Activated T-helper 17 cell treated with anti-CD3 and anti-CD28 coated beads, Interleukin-2, amount 50 U/mL, for 72 hours (primary cell): ENCODE measurements at regions not wholly inside any gene's neighbourhood (a gene's known extent, or its start where the extent isn't known, plus 50 kb on each side); places are given as distances from the start of the nearest gene placed in this dataset.
"Not testable (repeated sequence)": the region's sequence is repeated elsewhere in the genome, so short reads cannot be mapped to it uniquely, and the experiment has no call there.

ENCODE experiments used
- ATAC-seq: fragments of 150-1000 bp; cut with Tn5 transposase; replicated peaks from 2 replicates; pipeline ENCODE4 v1.10.0; 2021; ENCODE audit warnings: mild to moderate bottlenecking, moderate library complexity
- H3K27ac Mint-ChIP-seq: one replicate; pipeline ENCODE4 v1.8.0; 2022; ENCODE audit warnings: mixed read lengths
- H3K27me3 Mint-ChIP-seq: one replicate; pipeline ENCODE4 v1.8.0; 2022; ENCODE audit warnings: mixed read lengths
- H3K36me3 Mint-ChIP-seq: one replicate; pipeline ENCODE4 v1.8.0; 2022; ENCODE audit warnings: low read depth, mild to moderate bottlenecking, mixed read lengths
- H3K4me1 Mint-ChIP-seq: one replicate; pipeline ENCODE4 v1.8.0; 2022; ENCODE audit warnings: mixed read lengths
- H3K4me3 Mint-ChIP-seq: one replicate; pipeline ENCODE4 v1.8.0; 2022; ENCODE audit warnings: mild to moderate bottlenecking, mixed read lengths
- H3K9me3 Mint-ChIP-seq: one replicate; pipeline ENCODE4 v1.8.0; 2022; ENCODE audit warnings: mixed read lengths

GRCh38 chr5:13581132-13581531, 363.4 kb downstream of the DNAH5 start:
- ATAC-seq = no peak
- no peak overlapping the region for H3K27ac Mint-ChIP-seq
- H3K27me3 Mint-ChIP-seq = no peaks in the 10 kb centered on the region
- H3K4me1 Mint-ChIP-seq = no peaks in the 10 kb centered on the region
- no peaks in the 10 kb centered on the region for H3K36me3 Mint-ChIP-seq
- H3K9me3 Mint-ChIP-seq = peaks cover 3% of the 10 kb centered on the region
- H3K4me3 Mint-ChIP-seq = no peak overlapping the region

DNA sequence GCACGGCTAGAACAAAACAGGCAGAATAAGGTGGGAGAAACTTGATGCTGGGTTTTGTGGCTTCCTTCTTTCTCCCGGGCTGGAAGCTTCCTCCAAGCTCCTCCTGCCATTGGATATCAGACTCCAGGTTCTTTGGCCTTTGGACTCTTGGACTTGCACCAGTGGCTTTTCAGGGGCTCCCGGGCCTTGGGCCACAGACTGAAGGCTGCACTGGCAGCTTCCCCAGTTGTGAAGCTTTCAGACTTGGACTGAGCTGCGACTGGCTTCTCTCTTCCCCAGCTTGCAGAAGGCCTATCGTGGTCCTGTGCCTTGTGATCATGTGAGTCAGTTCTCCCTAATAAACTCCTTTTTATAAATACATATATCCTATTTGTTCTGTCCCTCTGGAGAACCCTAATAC, 364.4 kb downstream of the DNAH5 start:
- H3K27ac Mint-ChIP-seq = no peak overlapping the region
- ATAC-seq = no peak
- H3K4me3 Mint-ChIP-seq = no peak overlapping the region
- no peaks in the 10 kb centered on the region for H3K4me1 Mint-ChIP-seq
- no peaks in the 10 kb centered on the region for H3K27me3 Mint-ChIP-seq
- H3K9me3 Mint-ChIP-seq = peaks cover 3% of the 10 kb centered on the region
- no peaks in the 10 kb centered on the region for H3K36me3 Mint-ChIP-seq

- H3K4me1 Mint-ChIP-seq, H3K4me3 Mint-ChIP-seq, H3K9me3 Mint-ChIP-seq: not testable (repeated sequence)
These were observed 365.4 kb downstream of the DNAH5 start for GRCh38 chr5:13579091-13579490.

DNA sequence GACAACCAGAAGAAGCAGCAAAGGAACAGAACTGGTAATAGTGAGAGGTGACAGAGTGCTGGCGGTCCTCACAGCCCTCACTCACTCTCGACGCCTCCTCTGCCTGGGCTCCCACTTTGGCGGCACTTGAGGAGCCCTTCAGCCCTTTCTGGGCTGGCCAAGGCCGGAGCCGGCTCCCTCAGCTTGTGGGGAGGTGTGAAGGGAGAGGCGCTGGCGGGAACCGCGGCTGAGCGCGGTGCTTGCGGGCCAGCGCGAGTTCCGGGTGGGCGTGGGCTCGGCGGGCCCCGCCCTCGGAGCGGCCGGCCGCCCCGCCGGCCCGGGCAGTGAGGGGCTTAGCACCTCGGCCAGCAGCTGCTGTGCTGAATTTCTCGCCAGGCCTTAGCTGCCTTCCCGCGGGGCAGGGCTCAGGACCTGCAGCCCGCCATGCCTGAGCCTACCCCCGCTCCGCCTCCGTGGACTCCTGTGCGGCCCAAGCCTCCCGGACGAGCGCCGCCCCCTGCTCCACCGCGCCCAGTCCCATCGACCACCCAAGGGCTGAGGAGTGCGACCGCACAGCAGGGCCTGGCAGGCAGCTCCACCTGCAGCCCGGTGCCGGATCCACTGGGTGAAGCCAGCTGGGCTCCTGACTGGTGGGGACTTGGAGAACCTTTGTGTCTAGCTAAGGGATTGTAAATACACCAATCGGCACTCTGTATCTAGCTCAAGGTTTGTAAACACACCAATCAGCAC, 366.0 kb downstream of the DNAH5 start:
- H3K36me3 Mint-ChIP-seq, H3K27me3 Mint-ChIP-seq, H3K4me1 Mint-ChIP-seq: not testable (repeated sequence)

More at GRCh38 chr5:13579091-13579490, 365.4 kb downstream of the DNAH5 start:
- not testable (repeated sequence) for H3K27ac Mint-ChIP-seq, H3K36me3 Mint-ChIP-seq, H3K27me3 Mint-ChIP-seq, ATAC-seq

GRCh38 chr5:13574574-13574973, 369.9 kb downstream of the DNAH5 start:
- ATAC-seq = no peak
- H3K27me3 Mint-ChIP-seq = no peaks in the 10 kb centered on the region
- H3K4me3 Mint-ChIP-seq = no peak overlapping the region
- no peak overlapping the region for H3K27ac Mint-ChIP-seq
- H3K36me3 Mint-ChIP-seq = no peaks in the 10 kb centered on the region
- peaks cover 18% of the 10 kb centered on the region for H3K9me3 Mint-ChIP-seq
- H3K4me1 Mint-ChIP-seq = no peaks in the 10 kb centered on the region

More for the DNA sequence above, 366.0 kb downstream of the DNAH5 start:
- H3K27ac Mint-ChIP-seq, H3K9me3 Mint-ChIP-seq, ATAC-seq, H3K4me3 Mint-ChIP-seq: not testable (repeated sequence)

GRCh38 chr5:13572163-13572562, 372.3 kb downstream of the DNAH5 start:
- Mint-ChIP-seq H3K36me3 (no peaks in the 10 kb centered on the region), H3K4me3 (no peak overlapping the region), H3K9me3 (peaks cover 23% of the 10 kb centered on the region), H3K4me1 (no peaks in the 10 kb centered on the region), H3K27ac (no peak overlapping the region), H3K27me3 (no peaks in the 10 kb centered on the region)
- no peak for ATAC-seq

GRCh38 chr5:13569090-13569715, 375.3 kb downstream of the DNAH5 start:
- ATAC-seq = no peak
- H3K27me3 Mint-ChIP-seq = no peaks in the 10 kb centered on the region
- peaks cover 28% of the 10 kb centered on the region for H3K9me3 Mint-ChIP-seq
- H3K4me3 Mint-ChIP-seq = no peak overlapping the region
- H3K4me1 Mint-ChIP-seq = no peaks in the 10 kb centered on the region
- H3K27ac Mint-ChIP-seq = no peak overlapping the region
- H3K36me3 Mint-ChIP-seq = no peaks in the 10 kb centered on the region

DNA sequence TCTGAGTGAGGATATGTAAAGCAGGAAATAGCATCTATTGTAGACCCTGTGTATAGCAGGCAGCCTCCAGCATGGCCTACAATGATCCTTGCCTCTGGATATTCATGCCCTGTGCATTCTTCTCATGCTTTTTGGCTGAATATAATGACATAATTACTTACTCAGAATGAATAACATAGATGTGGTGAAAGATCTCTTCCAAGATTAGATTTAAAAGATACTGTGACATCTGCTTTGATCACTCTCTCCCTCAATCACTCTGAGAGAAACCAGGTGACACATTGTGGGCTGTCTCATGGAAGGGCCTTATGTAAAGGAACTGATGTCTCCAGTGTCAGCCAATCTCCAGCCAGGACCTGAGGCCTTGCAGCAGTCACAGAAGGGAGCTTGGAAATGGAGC, 376.7 kb downstream of the DNAH5 start:
- H3K4me3 Mint-ChIP-seq = no peak overlapping the region
- no peak overlapping the region for H3K27ac Mint-ChIP-seq
- no peak for ATAC-seq
- H3K36me3 Mint-ChIP-seq = no peaks in the 10 kb centered on the region
- H3K27me3 Mint-ChIP-seq = no peaks in the 10 kb centered on the region
- peaks cover 28% of the 10 kb centered on the region for H3K9me3 Mint-ChIP-seq
- H3K4me1 Mint-ChIP-seq = no peaks in the 10 kb centered on the region

- Mint-ChIP-seq H3K27me3 (no peaks in the 10 kb centered on the region), H3K27ac (no peak overlapping the region), H3K36me3 (no peaks in the 10 kb centered on the region), H3K4me1 (no peaks in the 10 kb centered on the region), H3K9me3 (peaks cover 29% of the 10 kb centered on the region), H3K4me3 (no peak overlapping the region)
- ATAC-seq = no peak
These were observed 377.6 kb downstream of the DNAH5 start for GRCh38 chr5:13566871-13567339.

DNA sequence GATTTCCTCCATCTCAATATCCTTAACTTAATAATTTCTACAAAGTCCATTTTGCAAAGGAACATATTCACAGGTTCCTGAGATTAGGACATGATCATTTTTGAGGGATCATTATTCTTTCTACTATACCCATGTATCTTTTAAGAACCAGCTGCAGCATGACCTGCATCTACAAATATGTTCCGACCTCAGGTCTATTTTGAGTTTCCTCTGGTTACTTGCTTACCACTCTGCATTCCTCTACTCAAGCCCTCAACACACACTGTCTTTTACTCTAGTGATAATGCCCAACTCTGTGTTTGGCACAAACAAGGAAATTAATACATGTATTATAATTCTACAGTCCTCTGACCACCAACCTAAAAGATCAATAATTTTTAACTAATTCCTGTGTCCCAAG, 386.1 kb downstream of the DNAH5 start:
- H3K27me3 Mint-ChIP-seq = no peaks in the 10 kb centered on the region
- no peak overlapping the region for H3K4me3 Mint-ChIP-seq
- peaks cover 7% of the 10 kb centered on the region for H3K9me3 Mint-ChIP-seq
- no peaks in the 10 kb centered on the region for H3K36me3 Mint-ChIP-seq
- H3K27ac Mint-ChIP-seq = no peak overlapping the region
- ATAC-seq = no peak
- H3K4me1 Mint-ChIP-seq = no peaks in the 10 kb centered on the region

DNA sequence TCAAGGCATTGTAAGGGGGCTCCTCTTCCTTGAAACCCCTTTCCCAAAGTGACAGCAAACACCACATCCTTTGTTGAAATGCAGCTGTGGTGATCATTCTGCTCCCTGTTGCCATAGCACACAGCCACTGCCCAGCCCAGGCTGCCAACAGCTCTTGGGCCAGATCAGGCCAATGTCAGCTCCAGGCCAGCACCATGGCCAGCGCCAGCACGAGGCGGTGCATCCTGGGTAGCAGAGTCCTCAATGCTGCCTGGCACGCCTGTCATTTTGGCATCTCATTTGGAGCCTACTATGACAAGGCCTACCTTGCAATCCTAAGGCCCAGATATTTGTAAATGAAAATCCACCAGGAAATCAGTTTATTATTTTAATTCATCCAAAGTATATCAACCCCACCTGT, 390.6 kb downstream of the DNAH5 start:
- H3K9me3 Mint-ChIP-seq = peaks cover 7% of the 10 kb centered on the region
- no peak overlapping the region for H3K4me3 Mint-ChIP-seq
- ATAC-seq = no peak
- H3K27ac Mint-ChIP-seq = no peak overlapping the region
- H3K4me1 Mint-ChIP-seq = no peaks in the 10 kb centered on the region
- no peaks in the 10 kb centered on the region for H3K36me3 Mint-ChIP-seq
- H3K27me3 Mint-ChIP-seq = no peaks in the 10 kb centered on the region

GRCh38 chr5:13552361-13552760, 392.1 kb downstream of the DNAH5 start:
- no peaks in the 10 kb centered on the region for H3K4me1 Mint-ChIP-seq
- no peak overlapping the region for H3K4me3 Mint-ChIP-seq
- H3K27ac Mint-ChIP-seq = no peak overlapping the region
- ATAC-seq = no peak
- peaks cover 7% of the 10 kb centered on the region for H3K9me3 Mint-ChIP-seq
- H3K36me3 Mint-ChIP-seq = no peaks in the 10 kb centered on the region
- H3K27me3 Mint-ChIP-seq = no peaks in the 10 kb centered on the region

- Mint-ChIP-seq H3K9me3 (peaks cover 7% of the 10 kb centered on the region), H3K27ac (no peak overlapping the region), H3K36me3 (no peaks in the 10 kb centered on the region), H3K4me3 (no peak overlapping the region), H3K27me3 (no peaks in the 10 kb centered on the region), H3K4me1 (no peaks in the 10 kb centered on the region)
- ATAC-seq = no peak
These were observed 392.8 kb downstream of the DNAH5 start for GRCh38 chr5:13551645-13552044.

DNA sequence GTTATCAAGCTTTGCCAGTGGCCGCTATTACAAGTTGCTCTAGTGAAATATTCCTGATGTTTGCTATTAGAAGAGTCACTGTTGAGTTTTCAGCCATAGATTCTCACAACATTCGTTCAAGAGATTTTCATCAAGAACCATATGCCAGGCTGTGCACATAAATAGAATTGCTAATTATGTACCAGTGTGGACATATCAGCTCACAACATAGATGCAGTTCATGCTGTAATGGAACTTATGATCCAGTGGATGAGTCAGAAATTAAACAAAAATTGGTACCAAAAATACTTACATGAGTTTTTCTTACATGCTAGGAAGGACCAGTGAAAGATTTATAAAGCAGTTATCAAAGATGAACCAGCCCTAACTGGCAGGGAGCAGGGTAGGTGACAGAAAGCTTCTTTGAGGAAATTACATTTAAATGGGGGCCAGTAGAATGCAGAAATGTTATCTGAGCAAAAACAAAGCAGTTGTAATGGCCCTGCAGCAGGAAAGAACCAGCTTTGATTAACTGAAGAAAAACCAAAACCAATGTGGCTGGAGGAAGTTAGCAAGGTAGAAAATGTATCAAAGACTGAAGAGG, 404.2 kb downstream of the DNAH5 start:
- H3K9me3 Mint-ChIP-seq = peaks cover 15% of the 10 kb centered on the region
- H3K4me3 Mint-ChIP-seq = no peak overlapping the region
- ATAC-seq = no peak
- no peaks in the 10 kb centered on the region for H3K4me1 Mint-ChIP-seq
- H3K27ac Mint-ChIP-seq = no peak overlapping the region
- H3K27me3 Mint-ChIP-seq = no peaks in the 10 kb centered on the region
- no peaks in the 10 kb centered on the region for H3K36me3 Mint-ChIP-seq

DNA sequence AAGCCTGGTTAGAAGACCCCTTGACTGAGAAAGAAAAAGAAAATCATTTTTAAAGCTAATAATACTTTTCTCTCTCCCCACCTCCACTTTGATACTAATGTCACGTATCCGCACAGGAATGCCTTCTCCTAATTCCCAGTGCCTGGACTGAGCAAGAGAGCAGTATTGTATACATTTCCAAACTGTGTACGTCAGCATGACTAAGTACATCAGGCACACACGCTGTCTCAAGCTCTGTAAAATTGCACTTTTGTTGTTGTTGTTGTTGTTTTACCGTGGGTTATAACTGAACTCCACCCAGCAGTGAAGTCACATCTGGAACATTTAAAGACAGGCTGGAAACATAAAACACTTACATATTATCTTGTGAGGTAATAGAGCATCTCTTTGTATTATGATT, 407.6 kb downstream of the DNAH5 start:
- Mint-ChIP-seq H3K4me3 (no peak overlapping the region), H3K27ac (no peak overlapping the region), H3K4me1 (no peaks in the 10 kb centered on the region), H3K27me3 (no peaks in the 10 kb centered on the region), H3K36me3 (no peaks in the 10 kb centered on the region), H3K9me3 (peaks cover 7% of the 10 kb centered on the region)
- ATAC-seq = no peak
